ENCODE measurements at regions not wholly inside any gene's neighbourhood (a gene's known extent, or its start where the extent isn't known, plus 50 kb on each side); places are given as distances from the start of the nearest gene placed in this dataset.

DNA sequence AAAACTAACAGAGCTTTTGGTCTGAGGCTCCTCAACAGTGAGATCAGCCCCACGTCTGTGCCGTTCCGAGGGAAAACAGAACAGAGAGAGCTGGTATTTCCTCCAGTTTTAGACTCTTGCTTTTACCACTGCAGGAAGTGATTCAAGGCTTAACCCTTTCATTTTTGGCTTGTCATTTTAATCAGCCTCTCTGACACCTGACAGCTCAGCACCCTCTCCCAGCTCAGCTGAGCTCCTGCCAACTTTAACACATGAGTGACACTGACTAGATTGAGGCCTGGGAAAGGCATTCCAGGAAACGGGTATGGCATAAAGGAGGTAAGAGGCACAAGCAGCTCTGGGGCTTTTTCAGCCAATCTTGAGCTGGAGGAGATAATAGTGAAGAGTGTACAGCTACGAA is 239.4 kb upstream of the SKOR2 start:
- intact Hi-C loops (cut with micrococcal nuclease) = no loop called here
- no peak overlapping the region for H4K5ac ChIP-seq (ENCODE audit: low read depth, low read length)
- H3K14ac ChIP-seq (replicated peaks; ENCODE audit: low read depth, low read length) = no peak overlapping the region
- no peak overlapping the region for H3K27ac ChIP-seq (ENCODE audit: insufficient read depth, low read length)
- no peaks in the 10 kb centered on the region for H3K27me3 ChIP-seq (ENCODE audit: control insufficient read depth, insufficient read depth, low read length)
- no peaks in the 10 kb centered on the region for H3K79me1 ChIP-seq (ENCODE audit: low read depth in 1 of 2, low read length in 2 of 2)
- no peak overlapping the region for H3K4me3 ChIP-seq (ENCODE audit: insufficient read depth, low read depth, low read length)
- no peaks in the 10 kb centered on the region for H3K4me1 ChIP-seq (ENCODE audit: control insufficient read depth, insufficient read depth, low read length)
- DNase-seq (no peak), ATAC-seq (ENCODE audit: low read depth) (no peak)
- H4K20me1 ChIP-seq (ENCODE audit: insufficient read depth, low read length) = no peaks in the 10 kb centered on the region
- H4K8ac ChIP-seq (ENCODE audit: low read depth in 2 of 2, low read length in 2 of 2) = no peak overlapping the region
- no peak overlapping the region for H2BK20ac ChIP-seq (ENCODE audit: low read depth, low read length)
- H2BK120ac ChIP-seq (ENCODE audit: low read depth, low read length) = no peak overlapping the region
- no peak overlapping the region for H2BK5ac ChIP-seq (ENCODE audit: low read depth, low read length, poor library complexity, severe bottlenecking)
- no peak overlapping the region for H3K4me2 ChIP-seq (ENCODE audit: low read depth, low read length)
- WGBS, 2 experiments (ENCODE audit: extremely low coverage in 2 of 2, insufficient read length in 1 of 2) = 16% methylated on average over 3 of the region's 5 CpGs; no CpG with 5 or more reads in 1 of the 2 experiments
- H3K36me3 ChIP-seq (ENCODE audit: control insufficient read depth, insufficient read depth, low read length) = no peaks in the 10 kb centered on the region
- H2BK15ac ChIP-seq (ENCODE audit: low read depth, low read length) = no peak overlapping the region
- POLR2A ChIA-PET (ENCODE audit: unreplicated experiment) = no interaction called here
- no peak overlapping the region for H2AFZ ChIP-seq (replicated peaks; ENCODE audit: low read length, poor library complexity)
- no peak overlapping the region for H3K4ac ChIP-seq (ENCODE audit: low read depth, low read length)
- TF ChIP-seq RFX5 (IDR thresholded peaks at IDR 0.05; ENCODE audit: low read depth, low read length) (no peak), RAD21 (IDR thresholded peaks at IDR 0.05; ENCODE audit: low read length) (no peak), CHD1 (IDR thresholded peaks at IDR 0.05; ENCODE audit: low read depth, low read length) (no peak), FOS (IDR thresholded peaks at IDR 0.05; ENCODE audit: low read depth, low read length) (no peak), MAFK (IDR thresholded peaks at IDR 0.05; ENCODE audit: low read depth, low read length) (no peak), POLR2A (IDR thresholded peaks at IDR 0.05; ENCODE audit: low read depth, low read length) (no peak), MXI1 (IDR thresholded peaks at IDR 0.05; ENCODE audit: borderline replicate concordance, low read depth, low read length) (no peak), NFE2L2 (IDR thresholded peaks at IDR 0.05; ENCODE audit: low read depth, low read length) (no peak), CEBPB (IDR thresholded peaks at IDR 0.05; ENCODE audit: low read depth, low read length) (no peak), MAZ (IDR thresholded peaks at IDR 0.05; ENCODE audit: borderline replicate concordance, low read depth, low read length) (no peak), BHLHE40 (IDR thresholded peaks at IDR 0.05; ENCODE audit: low read depth, low read length) (no peak), SMC3 (IDR thresholded peaks at IDR 0.05; ENCODE audit: low read depth, low read length) (no peak), RCOR1 (IDR thresholded peaks at IDR 0.05; ENCODE audit: insufficient replicate concordance, low read length) (no peak)
- TF ChIP-seq, protein P1, sequence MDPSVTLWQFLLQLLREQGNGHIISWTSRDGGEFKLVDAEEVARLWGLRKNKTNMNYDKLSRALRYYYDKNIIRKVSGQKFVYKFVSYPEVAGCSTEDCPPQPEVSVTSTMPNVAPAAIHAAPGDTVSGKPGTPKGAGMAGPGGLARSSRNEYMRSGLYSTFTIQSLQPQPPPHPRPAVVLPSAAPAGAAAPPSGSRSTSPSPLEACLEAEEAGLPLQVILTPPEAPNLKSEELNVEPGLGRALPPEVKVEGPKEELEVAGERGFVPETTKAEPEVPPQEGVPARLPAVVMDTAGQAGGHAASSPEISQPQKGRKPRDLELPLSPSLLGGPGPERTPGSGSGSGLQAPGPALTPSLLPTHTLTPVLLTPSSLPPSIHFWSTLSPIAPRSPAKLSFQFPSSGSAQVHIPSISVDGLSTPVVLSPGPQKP (IDR thresholded peaks at IDR 0.05; ENCODE audit: borderline replicate concordance, low read depth, low read length) = no peak
- TF ChIP-seq, protein P2, sequence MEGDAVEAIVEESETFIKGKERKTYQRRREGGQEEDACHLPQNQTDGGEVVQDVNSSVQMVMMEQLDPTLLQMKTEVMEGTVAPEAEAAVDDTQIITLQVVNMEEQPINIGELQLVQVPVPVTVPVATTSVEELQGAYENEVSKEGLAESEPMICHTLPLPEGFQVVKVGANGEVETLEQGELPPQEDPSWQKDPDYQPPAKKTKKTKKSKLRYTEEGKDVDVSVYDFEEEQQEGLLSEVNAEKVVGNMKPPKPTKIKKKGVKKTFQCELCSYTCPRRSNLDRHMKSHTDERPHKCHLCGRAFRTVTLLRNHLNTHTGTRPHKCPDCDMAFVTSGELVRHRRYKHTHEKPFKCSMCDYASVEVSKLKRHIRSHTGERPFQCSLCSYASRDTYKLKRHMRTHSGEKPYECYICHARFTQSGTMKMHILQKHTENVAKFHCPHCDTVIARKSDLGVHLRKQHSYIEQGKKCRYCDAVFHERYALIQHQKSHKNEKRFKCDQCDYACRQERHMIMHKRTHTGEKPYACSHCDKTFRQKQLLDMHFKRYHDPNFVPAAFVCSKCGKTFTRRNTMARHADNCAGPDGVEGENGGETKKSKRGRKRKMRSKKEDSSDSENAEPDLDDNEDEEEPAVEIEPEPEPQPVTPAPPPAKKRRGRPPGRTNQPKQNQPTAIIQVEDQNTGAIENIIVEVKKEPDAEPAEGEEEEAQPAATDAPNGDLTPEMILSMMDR (conservative IDR thresholded peaks at IDR 0.05; ENCODE audit: low read depth, low read length) = no peak
- TF ChIP-seq, protein P3, sequence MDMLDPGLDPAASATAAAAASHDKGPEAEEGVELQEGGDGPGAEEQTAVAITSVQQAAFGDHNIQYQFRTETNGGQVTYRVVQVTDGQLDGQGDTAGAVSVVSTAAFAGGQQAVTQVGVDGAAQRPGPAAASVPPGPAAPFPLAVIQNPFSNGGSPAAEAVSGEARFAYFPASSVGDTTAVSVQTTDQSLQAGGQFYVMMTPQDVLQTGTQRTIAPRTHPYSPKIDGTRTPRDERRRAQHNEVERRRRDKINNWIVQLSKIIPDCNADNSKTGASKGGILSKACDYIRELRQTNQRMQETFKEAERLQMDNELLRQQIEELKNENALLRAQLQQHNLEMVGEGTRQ (IDR thresholded peaks at IDR 0.05; ENCODE audit: low read depth, low read length) = no peak
- no peak overlapping the region for H3K23ac ChIP-seq (ENCODE audit: low read depth, low read length)
- no peak overlapping the region for H3K56ac ChIP-seq (ENCODE audit: extremely low read depth, insufficient read depth, low read length)
- H3K9ac ChIP-seq (ENCODE audit: low read depth, low read length) = no peak overlapping the region
- no peak overlapping the region for H2AK5ac ChIP-seq (ENCODE audit: low read depth, low read length)
- dilution Hi-C loops (cut with HindIII; ENCODE audit: low sequenced_read_pairs, unreplicated experiment) = no loop called here
- H3K9me3 ChIP-seq (ENCODE audit: control insufficient read depth, insufficient read depth, low read length) = peaks cover 9% of the 10 kb centered on the region; the same call in 1 of the 2 replicates
- in situ Hi-C loops (cut with MboI; ENCODE audit: low sequenced_read_pairs) = no loop called here
- H3K9me1 ChIP-seq (ENCODE audit: insufficient read depth, low read length) = no peaks in the 10 kb centered on the region
- H3K18ac ChIP-seq (ENCODE audit: low read depth, low read length) = no peak overlapping the region
- CTCF ChIA-PET = no interaction called here
- no peak overlapping the region for H2AK9ac ChIP-seq (replicated peaks; ENCODE audit: low read depth, low read length, poor library complexity)
- BruUV-seq (replicated peaks) = no TSS peak
- H4K91ac ChIP-seq (ENCODE audit: insufficient read depth, low read depth, low read length) = no peak overlapping the region
